Glutamatergic neuron (in vitro differentiated cells): ENCODE measurements at regions not wholly inside any gene's neighbourhood (a gene's known extent, or its start where the extent isn't known, plus 50 kb on each side); places are given as distances from the start of the nearest gene placed in this dataset.

ENCODE experiments used
- DNase-seq: peaks from one replicate; pipeline ENCODE4 v3.0.0; 2022
- H3K27ac Mint-ChIP-seq: one replicate; pipeline ENCODE4 v1.8.0; 2020; ENCODE audit warnings: mild to moderate bottlenecking, mixed read lengths, inconsistent platforms; ENCODE audit not compliant: unreplicated experiment
- H3K27me3 Mint-ChIP-seq: one replicate; pipeline ENCODE4 v1.8.0; 2020; ENCODE audit warnings: mild to moderate bottlenecking, moderate library complexity, mixed read lengths, inconsistent platforms; ENCODE audit not compliant: unreplicated experiment
- H3K36me3 Mint-ChIP-seq: one replicate; pipeline ENCODE4 v1.8.0; 2020; ENCODE audit warnings: mild to moderate bottlenecking, mixed read lengths, inconsistent platforms; ENCODE audit not compliant: unreplicated experiment
- H3K4me1 Mint-ChIP-seq: one replicate; pipeline ENCODE4 v1.8.0; 2020; ENCODE audit warnings: mild to moderate bottlenecking, low read depth, mixed read lengths, inconsistent platforms; ENCODE audit not compliant: unreplicated experiment
- H3K4me3 Mint-ChIP-seq: one replicate; pipeline ENCODE4 v1.8.0; 2020; ENCODE audit warnings: mild to moderate bottlenecking, mixed read lengths, inconsistent platforms; ENCODE audit not compliant: unreplicated experiment
- H3K9me3 Mint-ChIP-seq: one replicate; pipeline ENCODE4 v1.8.0; 2020; ENCODE audit warnings: mild to moderate bottlenecking, moderate library complexity, mixed read lengths, inconsistent platforms; ENCODE audit not compliant: unreplicated experiment
- TF ChIP-seq, protein P1 (sequence below): fragments of 200-600 bp; sonication (generic); IDR thresholded peaks from one replicate; pipeline ENCODE4 v1.5.0; 2021; ENCODE audit not compliant: partially characterized antibody, unreplicated experiment

DNA sequence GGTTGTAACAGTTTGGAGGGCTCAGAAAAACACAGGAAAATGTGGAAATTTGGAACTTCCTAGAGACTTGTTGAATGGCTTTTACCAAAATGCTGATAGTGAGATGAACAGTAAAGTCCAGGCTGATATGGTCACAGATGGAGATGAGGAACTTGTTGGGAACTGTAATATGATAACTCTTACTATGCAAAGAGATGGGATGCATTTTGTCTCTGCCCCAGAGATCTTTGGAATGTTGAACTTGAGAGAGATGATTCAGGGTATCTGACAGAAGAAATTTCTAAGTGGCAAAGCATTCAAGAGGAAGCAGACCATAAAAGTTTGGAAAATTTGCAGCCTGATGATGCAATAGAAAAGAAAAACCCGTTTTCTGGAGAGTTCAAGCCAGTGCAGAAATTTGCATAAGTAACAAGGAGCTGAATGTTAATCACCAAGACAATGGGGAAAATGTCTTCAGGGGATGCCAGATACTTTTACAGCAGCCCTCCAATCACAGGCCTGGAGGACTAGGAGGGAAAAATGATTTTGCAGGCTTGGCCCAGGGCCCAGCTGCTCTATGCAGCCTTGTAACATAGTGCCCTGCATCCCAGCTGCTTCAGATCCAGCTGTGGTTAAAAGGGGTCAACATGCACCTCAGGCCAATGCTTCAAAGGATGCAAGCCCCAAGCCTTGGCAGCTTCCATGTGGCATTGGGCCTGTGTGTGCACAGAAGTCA is 572.7 kb upstream of the ATP2B1 start:
- H3K4me1 Mint-ChIP-seq = no peaks in the 10 kb centered on the region
- H3K9me3 Mint-ChIP-seq = no peaks in the 10 kb centered on the region
- H3K4me3 Mint-ChIP-seq = no peak overlapping the region
- no peak for DNase-seq
- H3K27ac Mint-ChIP-seq = no peak overlapping the region
- peaks cover 33% of the 10 kb centered on the region for H3K36me3 Mint-ChIP-seq
- no peaks in the 10 kb centered on the region for H3K27me3 Mint-ChIP-seq
- TF ChIP-seq, protein P1, sequence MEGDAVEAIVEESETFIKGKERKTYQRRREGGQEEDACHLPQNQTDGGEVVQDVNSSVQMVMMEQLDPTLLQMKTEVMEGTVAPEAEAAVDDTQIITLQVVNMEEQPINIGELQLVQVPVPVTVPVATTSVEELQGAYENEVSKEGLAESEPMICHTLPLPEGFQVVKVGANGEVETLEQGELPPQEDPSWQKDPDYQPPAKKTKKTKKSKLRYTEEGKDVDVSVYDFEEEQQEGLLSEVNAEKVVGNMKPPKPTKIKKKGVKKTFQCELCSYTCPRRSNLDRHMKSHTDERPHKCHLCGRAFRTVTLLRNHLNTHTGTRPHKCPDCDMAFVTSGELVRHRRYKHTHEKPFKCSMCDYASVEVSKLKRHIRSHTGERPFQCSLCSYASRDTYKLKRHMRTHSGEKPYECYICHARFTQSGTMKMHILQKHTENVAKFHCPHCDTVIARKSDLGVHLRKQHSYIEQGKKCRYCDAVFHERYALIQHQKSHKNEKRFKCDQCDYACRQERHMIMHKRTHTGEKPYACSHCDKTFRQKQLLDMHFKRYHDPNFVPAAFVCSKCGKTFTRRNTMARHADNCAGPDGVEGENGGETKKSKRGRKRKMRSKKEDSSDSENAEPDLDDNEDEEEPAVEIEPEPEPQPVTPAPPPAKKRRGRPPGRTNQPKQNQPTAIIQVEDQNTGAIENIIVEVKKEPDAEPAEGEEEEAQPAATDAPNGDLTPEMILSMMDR = no peak

DNA sequence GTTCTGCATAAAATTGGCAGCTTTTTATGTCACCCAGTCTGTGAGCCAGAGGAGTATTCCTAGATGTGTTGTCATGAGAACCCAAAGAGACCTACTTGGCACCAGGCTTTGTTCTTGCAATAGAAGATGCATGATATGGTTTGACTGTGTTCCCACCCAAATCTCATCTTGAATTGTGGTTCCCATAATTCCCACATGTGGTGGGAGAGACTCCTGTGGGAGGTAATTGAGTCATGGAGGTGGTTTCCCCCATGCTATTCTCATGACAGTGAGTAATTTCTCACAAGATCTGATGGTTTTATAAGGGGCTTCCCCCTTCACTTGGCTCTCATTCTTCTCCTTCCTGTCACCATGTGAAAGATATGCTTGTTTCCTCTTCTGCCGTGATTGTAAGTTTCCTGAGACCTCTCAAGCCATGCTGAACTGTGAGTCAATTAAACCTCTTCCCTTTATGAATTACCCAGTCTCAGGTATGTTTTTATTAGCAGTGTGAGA is 572.0 kb upstream of the ATP2B1 start:
- H3K4me1 Mint-ChIP-seq = no peaks in the 10 kb centered on the region
- TF ChIP-seq, protein P1 = no peak
- no peak for DNase-seq
- H3K27ac Mint-ChIP-seq = no peak overlapping the region
- H3K4me3 Mint-ChIP-seq = no peak overlapping the region
- peaks cover 33% of the 10 kb centered on the region for H3K36me3 Mint-ChIP-seq
- H3K27me3 Mint-ChIP-seq = no peaks in the 10 kb centered on the region
- no peaks in the 10 kb centered on the region for H3K9me3 Mint-ChIP-seq

DNA sequence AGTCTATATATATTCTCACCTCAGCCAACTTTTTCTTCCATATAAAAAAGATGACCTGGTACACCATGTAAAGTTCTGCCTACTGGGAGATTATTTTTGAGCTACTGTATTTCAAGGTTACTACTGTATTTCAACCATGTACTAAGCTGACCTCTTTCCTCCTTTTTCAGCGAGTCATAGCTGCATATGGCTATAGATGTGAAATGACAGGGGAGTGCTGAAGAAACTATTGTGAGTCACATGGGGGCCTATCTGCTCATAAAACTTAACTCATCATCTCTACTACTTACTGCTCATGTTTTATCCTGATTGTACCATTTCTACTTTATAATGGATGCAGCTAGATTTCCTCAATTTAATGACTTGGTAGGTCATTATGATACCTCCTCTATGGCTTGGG is 571.4 kb upstream of the ATP2B1 start:
- no peak overlapping the region for H3K4me3 Mint-ChIP-seq
- TF ChIP-seq, protein P1 = no peak
- H3K36me3 Mint-ChIP-seq = peaks cover 33% of the 10 kb centered on the region
- no peaks in the 10 kb centered on the region for H3K27me3 Mint-ChIP-seq
- DNase-seq = no peak
- H3K9me3 Mint-ChIP-seq = no peaks in the 10 kb centered on the region
- no peaks in the 10 kb centered on the region for H3K4me1 Mint-ChIP-seq
- H3K27ac Mint-ChIP-seq = no peak overlapping the region

DNA sequence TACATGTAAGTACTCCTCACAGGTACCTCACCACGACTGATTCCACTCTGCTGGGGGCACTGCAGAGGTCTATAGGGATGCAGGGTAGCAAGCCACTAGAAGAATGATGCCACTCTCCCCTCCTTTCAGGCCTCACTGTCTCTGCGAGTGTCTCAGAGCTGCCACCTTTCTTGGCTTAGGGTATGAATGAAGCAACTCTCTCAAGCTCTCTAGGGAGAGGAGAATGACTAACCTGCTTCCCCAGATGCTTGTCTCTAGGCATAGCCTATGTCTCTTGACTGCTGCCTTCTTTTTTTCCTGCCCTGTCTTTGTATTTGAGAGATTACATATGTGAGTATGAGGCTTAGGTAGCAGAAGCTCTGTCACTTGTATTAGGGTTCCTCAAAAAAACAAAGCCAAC is 566.5 kb upstream of the ATP2B1 start:
- Mint-ChIP-seq H3K36me3 (peaks cover 5% of the 10 kb centered on the region), H3K9me3 (no peaks in the 10 kb centered on the region), H3K4me3 (no peak overlapping the region), H3K27me3 (no peaks in the 10 kb centered on the region), H3K27ac (no peak overlapping the region), H3K4me1 (peaks cover 3% of the 10 kb centered on the region)
- TF ChIP-seq, protein P1 = no peak
- no peak for DNase-seq

DNA sequence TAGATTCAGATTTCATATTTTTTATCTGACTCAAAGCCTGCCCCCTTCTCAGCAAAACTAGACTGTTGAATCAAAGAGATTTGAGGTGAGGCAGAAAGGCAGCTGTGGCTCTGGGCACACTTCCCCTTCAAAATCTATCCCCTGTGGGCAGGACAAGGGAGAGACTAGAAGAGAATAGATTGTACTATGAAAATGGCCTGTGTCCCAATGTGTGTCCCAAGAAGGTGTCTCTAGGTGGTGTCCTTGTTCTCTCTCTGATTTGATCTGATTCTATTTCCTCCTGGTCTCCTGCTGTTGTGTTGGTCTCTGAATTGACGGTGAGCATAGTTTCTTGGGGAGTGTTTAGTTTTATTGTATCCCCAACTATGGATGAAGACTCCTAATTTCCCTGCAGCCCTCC is 565.8 kb upstream of the ATP2B1 start:
- no peak overlapping the region for H3K4me3 Mint-ChIP-seq
- no peaks in the 10 kb centered on the region for H3K27me3 Mint-ChIP-seq
- H3K36me3 Mint-ChIP-seq = no peaks in the 10 kb centered on the region
- no peaks in the 10 kb centered on the region for H3K9me3 Mint-ChIP-seq
- H3K4me1 Mint-ChIP-seq = peaks cover 8% of the 10 kb centered on the region
- H3K27ac Mint-ChIP-seq = no peak overlapping the region
- no peak for DNase-seq
- TF ChIP-seq, protein P1 = no peak
